ENCODE measurements at regions not wholly inside any gene's neighbourhood (a gene's known extent, or its start where the extent isn't known, plus 50 kb on each side); places are given as distances from the start of the nearest gene placed in this dataset.

DNA sequence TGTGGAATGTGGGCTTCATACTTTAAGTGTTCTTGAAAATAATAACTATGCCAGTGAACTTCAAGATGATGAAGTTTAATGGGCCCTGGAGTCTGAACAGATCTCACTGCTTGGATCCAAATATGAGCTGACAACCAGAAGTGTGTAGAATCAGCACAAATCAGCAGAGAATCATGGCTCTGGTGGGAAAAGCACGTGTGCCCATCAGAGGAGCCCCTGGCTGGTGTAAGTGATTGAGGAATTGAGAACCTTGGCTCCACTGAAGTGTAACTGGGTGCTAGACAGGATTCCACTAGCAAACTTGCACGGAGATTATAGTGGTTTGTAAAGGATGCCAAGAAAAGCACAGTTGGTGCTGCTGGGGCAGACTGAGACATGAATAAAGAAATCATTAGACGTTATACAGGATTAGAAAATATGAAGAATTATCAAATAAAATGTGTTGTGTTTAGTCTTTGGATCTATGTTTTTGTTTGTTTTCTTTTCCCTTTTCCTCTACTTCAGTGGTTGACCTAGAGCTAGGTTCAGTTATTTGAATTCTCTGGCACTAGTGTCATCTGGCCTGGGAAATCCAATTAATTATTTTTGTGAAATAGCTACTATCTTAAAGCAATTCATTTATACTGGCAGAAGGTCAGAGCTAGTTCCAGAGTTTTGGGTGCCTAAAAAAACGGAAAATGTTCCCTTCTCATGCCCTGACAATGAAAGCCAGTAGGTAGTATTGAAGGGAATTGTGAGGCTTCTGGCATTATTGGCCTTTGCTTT is 175.7 kb upstream of the MEOX2 start:
- TF ChIP-seq, protein P1, sequence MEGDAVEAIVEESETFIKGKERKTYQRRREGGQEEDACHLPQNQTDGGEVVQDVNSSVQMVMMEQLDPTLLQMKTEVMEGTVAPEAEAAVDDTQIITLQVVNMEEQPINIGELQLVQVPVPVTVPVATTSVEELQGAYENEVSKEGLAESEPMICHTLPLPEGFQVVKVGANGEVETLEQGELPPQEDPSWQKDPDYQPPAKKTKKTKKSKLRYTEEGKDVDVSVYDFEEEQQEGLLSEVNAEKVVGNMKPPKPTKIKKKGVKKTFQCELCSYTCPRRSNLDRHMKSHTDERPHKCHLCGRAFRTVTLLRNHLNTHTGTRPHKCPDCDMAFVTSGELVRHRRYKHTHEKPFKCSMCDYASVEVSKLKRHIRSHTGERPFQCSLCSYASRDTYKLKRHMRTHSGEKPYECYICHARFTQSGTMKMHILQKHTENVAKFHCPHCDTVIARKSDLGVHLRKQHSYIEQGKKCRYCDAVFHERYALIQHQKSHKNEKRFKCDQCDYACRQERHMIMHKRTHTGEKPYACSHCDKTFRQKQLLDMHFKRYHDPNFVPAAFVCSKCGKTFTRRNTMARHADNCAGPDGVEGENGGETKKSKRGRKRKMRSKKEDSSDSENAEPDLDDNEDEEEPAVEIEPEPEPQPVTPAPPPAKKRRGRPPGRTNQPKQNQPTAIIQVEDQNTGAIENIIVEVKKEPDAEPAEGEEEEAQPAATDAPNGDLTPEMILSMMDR (IDR thresholded peaks at IDR 0.05; ENCODE audit: borderline replicate concordance, extremely low read depth, low read length, poor library complexity, severe bottlenecking) = no peak
- TF ChIP-seq EZH2 (IDR thresholded peaks at IDR 0.05; ENCODE audit: borderline replicate concordance, low read depth, low read length, severe bottlenecking) = no peak
